ENCODE measurements at regions not wholly inside any gene's neighbourhood (a gene's known extent, or its start where the extent isn't known, plus 50 kb on each side); places are given as distances from the start of the nearest gene placed in this dataset.
A peak's percentile ranks its signal among the peaks of the same experiment; 100 is the strongest.
"Not testable (repeated sequence)": the region's sequence is repeated elsewhere in the genome, so short reads cannot be mapped to it uniquely, and the experiment has no call there.

DNA sequence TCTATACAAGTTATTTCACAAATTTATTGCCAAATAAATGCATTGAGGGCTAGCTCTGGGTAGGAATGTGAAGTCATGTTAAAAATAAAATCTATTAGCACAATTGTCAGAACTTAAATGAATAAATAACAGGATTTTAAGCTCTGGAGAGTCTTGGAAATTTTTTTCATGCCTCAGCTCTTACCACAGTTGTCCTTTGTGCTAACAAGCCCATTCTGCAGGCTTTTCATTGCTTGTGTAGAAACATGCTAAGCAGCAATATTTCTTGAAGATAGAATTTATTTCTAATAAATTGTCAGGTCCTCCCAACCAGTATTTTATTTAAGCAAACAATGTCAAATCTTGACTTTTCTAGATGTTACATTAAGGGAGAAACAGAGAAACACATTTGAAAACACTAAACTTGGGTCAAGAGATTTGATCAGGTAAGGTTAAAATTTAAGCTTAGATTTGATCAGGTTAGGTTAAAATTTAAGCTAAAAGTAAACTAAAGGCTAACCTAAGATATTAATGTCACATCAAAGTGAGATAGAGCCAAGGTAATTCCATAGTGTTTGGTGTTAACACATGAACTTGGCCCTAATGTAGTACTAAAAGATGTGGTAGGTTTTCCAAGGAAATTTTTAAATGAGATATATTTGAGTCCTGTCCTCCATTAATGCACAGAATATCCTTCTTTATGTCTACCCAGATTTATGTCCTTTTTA lies 179.1 kb upstream of the IL1RAPL1 start:
- no peak for DNase-seq

DNA sequence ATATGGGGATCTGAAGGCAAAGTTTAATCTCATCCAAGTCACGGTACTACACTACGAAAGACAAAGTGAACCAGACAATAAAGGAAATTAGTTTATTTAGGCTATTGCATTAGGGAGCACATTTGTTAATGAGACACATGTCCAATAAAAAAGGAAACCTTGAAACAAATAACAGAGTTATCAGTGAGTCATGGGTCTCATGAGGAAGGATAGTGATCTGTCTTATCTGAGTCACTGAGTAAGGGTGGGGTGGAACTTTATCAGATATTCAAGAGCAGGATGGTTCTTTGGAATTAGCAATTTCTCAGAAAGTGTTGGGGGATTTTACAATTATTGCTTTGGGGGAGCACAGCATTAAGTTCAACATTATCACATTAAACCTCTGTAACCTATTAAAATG lies 188.9 kb upstream of the IL1RAPL1 start:
- ATAC-seq, result peak; percentile 26
- no peak for DNase-seq
- intact Hi-C loops (cut with DNase I, micrococcal nuclease), result no loop called here

More for the DNA sequence above, 179.1 kb upstream of the IL1RAPL1 start:
- ATAC-seq, result peak; percentile 61
- intact Hi-C loops (cut with DNase I, micrococcal nuclease), result no loop called here

DNA sequence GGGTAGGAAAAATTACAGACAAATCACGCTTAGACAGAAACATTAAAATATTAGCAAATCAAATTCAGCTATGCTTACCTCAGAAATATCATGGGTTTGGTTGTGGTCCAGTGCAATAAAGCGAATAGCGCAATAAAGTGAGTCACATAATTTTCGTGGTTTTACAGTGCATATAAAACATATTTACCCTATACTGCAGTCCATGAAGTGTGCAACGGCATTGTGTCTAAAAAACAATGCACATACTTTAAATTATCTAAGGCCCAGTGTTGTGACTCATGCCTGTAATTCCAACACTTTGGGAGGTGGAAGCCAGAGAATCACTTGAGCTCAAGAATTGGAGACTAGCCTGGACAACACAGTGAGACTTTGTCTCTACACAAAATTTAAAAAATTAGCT lies 195.7 kb upstream of the IL1RAPL1 start:
- intact Hi-C loops (cut with DNase I, micrococcal nuclease), result no loop called here
- ATAC-seq (peak; percentile 89), DNase-seq (no peak)

DNA sequence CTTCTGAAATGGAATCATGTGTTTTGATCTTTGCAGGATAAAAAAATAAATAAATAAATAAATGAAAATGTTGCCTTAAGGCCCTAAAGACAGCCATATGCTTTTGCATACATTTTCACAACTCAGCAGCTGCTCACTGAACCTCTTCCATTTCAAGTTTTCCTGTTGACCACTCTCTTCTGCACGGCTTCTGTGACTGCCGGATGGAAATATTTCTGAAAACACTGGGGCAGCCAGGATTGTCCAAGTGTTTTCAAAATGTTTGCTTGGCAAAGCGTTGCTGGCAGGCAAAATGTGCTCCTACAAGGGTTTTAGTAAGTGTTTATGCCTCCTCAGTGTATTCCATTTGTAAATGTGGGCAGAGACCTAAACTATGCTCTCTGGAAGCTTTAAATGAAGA lies 208.1 kb upstream of the IL1RAPL1 start:
- ATAC-seq, result no peak
- intact Hi-C loops (cut with DNase I, micrococcal nuclease), result no loop called here
- no peak for DNase-seq

DNA sequence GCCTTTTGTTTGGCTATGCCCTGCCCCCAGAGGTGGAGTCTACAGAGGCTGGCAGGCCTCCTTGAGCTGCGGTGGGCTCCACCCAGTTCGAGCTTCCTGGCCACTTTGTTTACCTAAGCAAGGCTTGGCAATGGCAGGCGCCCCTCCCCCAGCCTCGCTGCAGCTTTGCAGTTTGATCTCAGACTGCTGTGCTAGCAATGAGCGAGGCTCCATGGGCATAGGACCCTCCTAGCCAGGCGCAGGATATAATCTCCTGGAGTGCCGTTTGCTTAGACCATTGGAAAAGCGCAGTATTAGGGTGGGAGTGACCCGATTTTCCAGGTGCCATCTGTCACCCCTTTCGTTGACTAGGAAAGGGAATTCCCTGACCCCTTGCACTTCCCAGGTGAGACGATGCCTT lies 219.6 kb upstream of the IL1RAPL1 start:
- DNase-seq; intact Hi-C loops (cut with DNase I, micrococcal nuclease); ATAC-seq: not testable (repeated sequence)

DNA sequence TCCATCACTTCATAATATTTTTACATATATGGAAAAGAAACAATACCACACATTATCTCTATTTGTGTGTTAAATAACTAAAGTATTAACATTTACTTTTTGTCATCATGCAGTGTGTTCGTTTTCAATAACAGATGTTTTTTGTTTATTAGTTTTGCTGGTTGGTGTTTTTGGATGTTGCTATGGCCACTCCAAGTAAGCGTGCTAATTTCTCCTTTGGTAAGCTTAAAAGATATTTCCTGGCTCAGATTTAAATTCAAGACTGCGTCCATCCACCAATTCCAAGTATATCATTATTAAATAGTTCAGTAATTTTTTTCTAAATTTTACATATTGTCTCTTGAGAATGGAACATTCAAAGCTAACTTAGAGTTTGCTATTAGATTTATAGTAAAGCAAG lies 235.4 kb upstream of the IL1RAPL1 start:
- ATAC-seq (no peak), DNase-seq (no peak)
- intact Hi-C loops (cut with DNase I, micrococcal nuclease), result no loop called here

DNA sequence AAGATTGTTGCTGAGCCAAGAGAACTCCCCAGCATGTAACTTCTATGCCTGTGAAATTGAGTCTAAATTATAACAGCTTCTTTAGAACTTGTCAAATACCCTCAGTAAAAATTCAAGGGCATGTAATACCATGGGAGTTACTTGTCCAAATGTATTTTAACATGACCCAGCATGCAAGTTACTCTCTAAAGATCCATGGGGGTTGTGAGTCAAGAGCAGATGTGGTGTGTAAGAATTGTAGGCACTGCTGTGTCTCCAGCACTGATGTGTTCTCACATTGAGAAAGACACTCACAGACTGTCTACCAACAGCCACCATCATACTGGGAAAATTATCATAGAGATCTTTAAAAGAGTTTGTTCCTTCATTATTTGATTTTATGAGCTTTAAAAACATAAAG lies 237.4 kb upstream of the IL1RAPL1 start:
- intact Hi-C loops (cut with DNase I, micrococcal nuclease), result no loop called here
- DNase-seq (no peak), ATAC-seq (no peak)

DNA sequence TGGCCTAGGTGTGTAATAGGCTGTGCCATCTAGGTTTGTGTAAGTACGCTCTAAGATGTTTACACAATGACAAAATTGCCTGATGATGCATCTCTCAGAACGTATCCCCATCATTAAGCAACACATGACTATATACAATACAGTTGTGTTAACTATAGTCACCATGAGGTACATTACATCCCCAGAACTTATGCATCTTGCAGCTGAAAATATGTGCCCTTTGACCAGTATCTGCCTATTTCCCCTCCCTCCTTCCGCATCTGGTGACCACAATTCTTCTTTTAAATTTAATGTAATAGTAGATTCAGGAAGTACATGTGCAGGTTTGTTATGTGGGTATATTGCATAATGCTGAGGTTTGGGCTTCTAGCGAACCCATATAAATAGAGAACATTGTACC lies 239.8 kb upstream of the IL1RAPL1 start:
- DNase-seq (no peak), ATAC-seq (no peak)
- intact Hi-C loops (cut with DNase I, micrococcal nuclease), result no loop called here

DNA sequence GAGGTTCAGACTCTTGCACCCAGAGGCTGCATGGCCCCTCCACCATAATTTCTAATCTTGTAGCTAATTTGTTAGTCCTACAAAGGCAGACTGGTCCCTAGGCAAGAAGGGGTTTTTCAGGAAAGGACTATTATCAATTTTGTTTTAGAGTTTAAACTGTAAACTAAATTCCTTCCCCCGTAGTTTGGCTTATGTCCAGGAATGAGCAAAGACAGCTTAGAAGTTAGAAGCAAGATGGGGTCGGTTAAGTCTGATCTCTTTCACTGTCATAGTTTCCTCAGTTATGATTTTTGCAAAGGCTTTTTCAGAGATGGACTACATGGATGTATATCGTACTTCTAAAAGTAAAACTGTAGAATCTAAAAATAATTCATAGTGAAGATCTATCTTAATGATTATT lies 258.1 kb upstream of the IL1RAPL1 start:
- ATAC-seq, result no peak
- intact Hi-C loops (cut with DNase I, micrococcal nuclease), result no loop called here

DNA sequence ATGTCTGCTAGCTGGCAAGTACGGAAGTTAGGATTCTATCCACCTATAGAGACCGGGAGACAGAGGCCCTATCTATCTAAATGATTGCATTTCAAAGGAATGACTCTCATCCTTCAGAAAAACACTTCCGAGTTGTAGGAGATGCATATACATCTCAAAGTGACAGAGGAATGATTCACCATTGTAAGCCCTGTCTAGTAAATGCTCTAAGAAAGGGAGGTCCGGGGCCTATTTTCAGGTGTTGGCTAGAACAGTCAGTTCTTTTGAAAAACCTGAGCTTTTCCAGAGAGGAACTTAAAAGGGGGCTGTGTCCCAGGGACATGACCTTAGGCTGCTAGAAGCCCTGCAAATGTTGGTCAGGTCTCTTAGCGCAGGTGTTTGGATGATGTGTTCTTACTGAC lies 262.9 kb upstream of the IL1RAPL1 start:
- no peak for DNase-seq
- ATAC-seq, result no peak
- intact Hi-C loops (cut with DNase I, micrococcal nuclease), result no loop called here

More for the DNA sequence above, 258.1 kb upstream of the IL1RAPL1 start:
- DNase-seq, result no peak

DNA sequence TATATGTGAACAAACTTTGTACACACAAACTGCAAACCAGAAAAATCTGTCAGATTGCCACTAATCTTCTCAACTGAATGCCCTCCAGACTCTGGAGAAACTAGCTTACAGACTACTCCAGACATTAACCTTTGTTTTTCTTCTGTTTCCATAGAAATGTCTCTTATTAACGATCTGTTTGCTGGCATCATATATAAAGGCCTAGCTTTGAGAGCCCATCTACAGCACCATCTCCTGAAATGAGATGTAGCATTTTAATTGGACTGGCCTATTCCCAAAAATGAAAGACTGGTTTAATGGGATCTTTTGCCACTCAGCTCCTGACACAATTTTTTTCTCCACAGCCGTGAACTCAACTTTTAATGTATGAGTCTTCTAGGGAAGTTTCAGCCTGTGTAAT lies 266.0 kb upstream of the IL1RAPL1 start:
- intact Hi-C loops (cut with DNase I, micrococcal nuclease), result no loop called here
- ATAC-seq (no peak), DNase-seq (no peak)

DNA sequence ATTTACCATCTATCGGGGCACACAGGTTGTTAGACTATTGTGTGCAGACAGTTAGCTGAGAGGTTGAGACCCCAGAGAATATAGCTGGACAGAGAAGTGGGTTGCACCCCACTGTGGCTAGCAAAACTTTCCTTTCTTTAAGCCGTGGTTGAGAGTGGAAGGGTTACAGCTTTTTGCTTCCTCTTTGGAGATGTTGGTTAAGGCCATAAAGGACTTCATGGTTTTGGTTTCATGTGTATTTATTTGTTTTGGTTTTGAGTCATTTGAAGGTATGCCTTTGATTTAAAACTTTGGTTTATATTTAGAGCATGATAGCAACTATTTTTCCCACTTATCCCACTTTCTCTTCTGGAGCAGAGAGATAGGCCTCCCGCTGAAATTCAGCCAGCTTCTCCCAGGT lies 274.3 kb upstream of the IL1RAPL1 start:
- DNase-seq, result no peak
- ATAC-seq, result no peak
- intact Hi-C loops (cut with DNase I, micrococcal nuclease), result no loop called here

DNA sequence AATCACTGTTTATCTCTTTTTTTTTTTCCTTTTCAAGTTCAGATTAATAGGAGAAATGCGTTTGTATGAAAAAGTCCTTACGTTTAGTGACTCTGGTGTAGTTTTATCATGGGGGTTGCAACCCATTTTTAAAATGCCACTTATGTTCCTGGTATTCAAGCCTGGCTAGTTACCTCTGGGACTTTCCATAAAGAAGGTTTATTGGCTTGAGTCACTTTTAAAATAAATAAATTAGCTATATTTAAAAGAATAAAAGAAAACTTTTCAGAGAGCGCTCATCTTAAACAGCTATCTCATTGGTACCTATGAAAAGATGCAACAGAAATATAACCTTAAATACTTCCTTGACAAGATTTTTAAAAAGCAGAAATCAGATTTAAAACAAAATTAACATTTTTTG lies 275.0 kb upstream of the IL1RAPL1 start:
- intact Hi-C loops (cut with DNase I, micrococcal nuclease), result no loop called here
- DNase-seq (no peak), ATAC-seq (no peak)

DNA sequence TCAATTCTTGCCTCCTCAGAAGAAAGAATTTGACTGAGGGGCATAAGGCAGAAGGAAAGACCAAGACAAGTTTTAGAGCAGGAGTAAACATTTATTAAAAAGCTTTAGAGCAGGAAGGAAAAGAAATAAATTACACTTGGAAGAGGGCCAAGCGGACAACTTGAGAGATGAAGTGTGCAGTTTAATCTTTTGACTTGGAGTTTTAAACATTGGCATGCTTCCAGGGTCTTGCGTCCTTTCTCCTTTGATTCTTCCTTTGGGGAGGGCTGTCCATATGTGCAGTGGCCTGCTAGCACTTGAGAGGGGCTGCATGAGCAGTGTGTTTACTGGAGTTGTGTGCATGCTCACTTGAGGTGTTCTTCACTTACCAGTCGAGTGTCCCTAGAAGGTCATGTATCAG lies 275.8 kb upstream of the IL1RAPL1 start:
- ATAC-seq (no peak), DNase-seq (no peak)
- intact Hi-C loops (cut with DNase I, micrococcal nuclease), result no loop called here

DNA sequence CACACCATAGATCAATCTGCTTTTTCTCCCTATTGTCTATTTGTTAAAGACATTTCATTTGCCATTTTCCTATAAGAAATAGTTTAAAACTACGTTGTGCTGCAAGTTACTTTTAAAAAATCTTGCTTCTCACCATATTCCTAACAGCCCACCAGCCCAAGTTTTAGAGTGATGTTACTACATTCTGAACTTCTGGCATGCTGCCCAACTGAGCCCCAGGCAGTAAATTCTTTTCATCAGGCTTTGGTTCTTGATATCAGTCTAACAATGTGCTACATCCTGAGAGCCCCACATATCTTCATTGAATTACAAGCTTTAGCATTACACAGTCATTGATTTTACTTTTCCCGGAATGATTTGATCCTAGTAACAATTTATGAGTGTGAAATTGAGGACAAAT lies 283.8 kb upstream of the IL1RAPL1 start:
- intact Hi-C loops (cut with DNase I, micrococcal nuclease), result no loop called here
- DNase-seq, result no peak
- no peak for ATAC-seq

DNA sequence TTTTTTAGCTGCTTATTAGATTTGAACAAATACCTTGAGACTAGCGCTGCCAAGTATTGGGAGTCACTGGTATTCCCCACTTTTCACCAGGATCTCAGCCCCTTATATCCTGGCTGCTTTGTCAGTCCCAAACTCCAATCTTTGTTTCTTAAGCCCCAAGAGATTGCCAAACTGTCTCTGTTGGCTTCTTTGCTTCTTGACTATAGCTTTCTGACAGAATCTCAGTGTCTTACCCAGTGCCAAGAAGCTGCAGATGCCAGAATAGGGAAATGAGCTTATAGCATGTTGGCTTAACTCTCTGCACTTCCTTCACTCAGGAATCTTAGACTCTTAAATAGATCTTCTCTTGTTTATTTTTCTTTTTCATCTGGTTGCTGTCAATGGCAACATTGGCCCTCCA lies 297.5 kb upstream of the DCAF8L1 start:
- DNase-seq (no peak), ATAC-seq (no peak)
- intact Hi-C loops (cut with DNase I, micrococcal nuclease), result no loop called here

DNA sequence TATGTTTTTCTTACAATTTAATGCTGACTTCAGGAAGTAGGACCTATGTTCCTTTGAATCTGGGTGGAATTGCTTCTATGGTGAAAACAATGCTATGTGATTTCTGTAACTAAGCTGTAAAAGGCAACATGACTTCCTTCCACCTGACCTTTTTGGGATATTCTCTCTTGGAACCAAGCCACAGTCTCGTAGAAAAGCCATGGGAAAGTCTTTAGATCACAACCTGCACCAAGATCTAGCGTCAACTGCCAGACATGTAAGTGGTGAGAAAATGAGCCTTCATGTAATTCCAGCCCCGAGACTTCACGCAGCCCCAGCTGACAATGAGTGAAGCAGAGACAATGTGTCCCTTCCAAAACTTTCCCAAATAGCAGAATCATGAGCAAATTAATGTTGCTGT lies 297.0 kb upstream of the DCAF8L1 start:
- ATAC-seq, result no peak
- intact Hi-C loops (cut with DNase I, micrococcal nuclease), result no loop called here
- DNase-seq, result no peak

DNA sequence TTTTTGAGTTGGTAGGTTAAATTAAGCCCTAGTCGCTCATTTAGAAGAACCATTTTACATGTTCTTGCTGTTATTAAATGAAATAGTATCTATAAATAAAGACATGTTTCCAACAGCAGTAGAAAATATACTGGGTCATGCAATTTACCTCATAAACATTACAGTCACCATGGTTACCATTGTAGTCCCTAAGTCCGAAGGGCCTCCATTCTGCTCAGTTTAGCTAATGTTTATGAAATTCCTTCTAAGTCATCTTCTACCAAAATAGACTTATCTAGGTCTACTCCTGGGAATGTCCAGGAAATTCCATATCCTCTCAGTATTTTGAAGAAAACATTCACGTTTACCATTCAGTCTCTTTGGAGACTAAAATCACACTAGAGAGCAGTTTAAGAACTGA lies 292.5 kb upstream of the DCAF8L1 start:
- intact Hi-C loops (cut with DNase I, micrococcal nuclease), result no loop called here
- DNase-seq (no peak), ATAC-seq (no peak)

DNA sequence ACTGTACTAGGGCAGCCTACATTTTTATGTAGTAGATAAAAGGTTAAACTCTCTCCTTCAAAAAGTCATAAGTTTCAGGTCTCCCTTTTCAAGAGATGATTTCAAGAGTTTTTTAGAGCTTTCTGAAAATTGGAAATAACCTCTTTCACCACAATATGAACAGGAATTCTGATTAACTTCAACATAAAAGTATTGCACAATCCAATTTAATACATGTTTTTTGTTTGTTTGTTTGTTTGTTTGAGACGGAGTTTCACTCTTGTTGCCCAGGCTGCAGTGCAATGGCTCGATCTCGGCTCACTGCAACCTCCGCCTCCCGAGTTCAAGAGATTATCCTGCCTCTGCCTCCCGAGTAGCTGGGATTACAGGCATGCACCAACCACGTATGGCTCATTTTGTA lies 265.4 kb upstream of the DCAF8L1 start:
- ATAC-seq (no peak), DNase-seq (no peak)
- intact Hi-C loops (cut with DNase I, micrococcal nuclease), result no loop called here

DNA sequence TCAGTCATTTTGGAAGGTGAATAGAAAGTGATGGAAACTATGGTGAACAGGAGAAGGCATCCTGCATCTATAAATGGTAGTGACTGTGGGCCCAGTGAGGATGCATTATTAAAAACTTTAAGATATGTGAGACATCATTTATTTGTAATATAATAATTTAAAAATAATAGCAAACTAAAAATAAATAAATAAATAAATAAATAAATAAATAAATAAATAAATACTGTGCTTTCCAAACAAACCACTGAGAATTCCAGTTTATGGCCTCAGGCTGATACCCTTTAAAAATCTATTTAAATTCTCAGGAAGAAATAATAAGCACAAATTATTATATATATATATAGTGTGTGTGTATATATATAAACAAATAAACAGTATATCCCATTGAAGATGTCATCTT lies 248.0 kb upstream of the DCAF8L1 start:
- ATAC-seq (no peak), DNase-seq (no peak)
- intact Hi-C loops (cut with DNase I, micrococcal nuclease), result no loop called here

DNA sequence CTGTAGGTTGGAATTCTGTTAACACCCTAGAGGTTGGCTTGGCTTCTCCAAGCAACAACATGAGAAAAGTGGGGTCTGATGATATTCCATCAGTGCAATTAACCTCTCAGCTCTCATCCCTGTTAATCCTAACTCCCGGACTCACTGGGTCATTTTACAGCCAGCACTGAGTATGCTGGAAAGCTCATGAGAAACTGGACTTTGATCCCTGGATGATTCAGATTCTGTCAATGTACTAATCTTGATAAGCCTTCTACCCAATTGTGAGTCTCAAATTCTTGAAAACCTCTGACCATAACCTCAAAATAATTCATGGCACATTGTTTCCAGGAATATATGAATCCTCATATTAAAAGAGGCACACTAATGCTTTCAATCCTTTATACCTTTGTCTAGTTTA lies 244.3 kb upstream of the DCAF8L1 start:
- peak; percentile 40 for ATAC-seq
- intact Hi-C loops (cut with DNase I, micrococcal nuclease), result no loop called here
- DNase-seq, result no peak

DNA sequence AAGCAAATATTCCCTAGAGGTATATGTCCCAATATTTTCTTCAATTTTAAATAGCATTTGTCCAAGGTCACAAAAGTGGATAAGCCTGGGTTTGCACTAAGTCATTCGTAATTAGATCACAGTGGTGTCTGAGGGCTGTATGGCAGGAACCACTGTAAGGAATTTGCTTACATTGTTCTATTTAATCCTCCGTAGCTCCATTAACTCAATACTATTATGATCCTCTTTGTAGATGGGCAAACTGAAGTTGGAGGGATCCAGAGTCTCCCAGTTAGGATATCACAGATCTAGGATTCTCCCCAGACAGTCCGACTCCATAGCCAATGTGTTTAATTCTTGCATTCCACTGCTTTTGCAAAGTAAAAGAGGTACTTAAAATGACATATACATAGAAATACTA lies 242.7 kb upstream of the DCAF8L1 start:
- ATAC-seq (no peak), DNase-seq (no peak)
- intact Hi-C loops (cut with DNase I, micrococcal nuclease), result no loop called here
